ENCODE measurements at regions not wholly inside any gene's neighbourhood (a gene's known extent, or its start where the extent isn't known, plus 50 kb on each side); places are given as distances from the start of the nearest gene placed in this dataset.
A peak's percentile ranks its signal among the peaks of the same experiment; 100 is the strongest.
"Not testable (repeated sequence)": the region's sequence is repeated elsewhere in the genome, so short reads cannot be mapped to it uniquely, and the experiment has no call there.

- ChIA-PET CTCF (interaction anchor here (0.6 to 5.0 kb wide), 26 partner anchors 8 to 507 kb away, joined by 3 to 86 read pairs (median 4); partner anchors contain the start of gene SORBS1), POLR2A (no interaction called here)
- no peak overlapping the region for H3K27ac ChIP-seq (ENCODE audit: insufficient read depth, low read depth, low read length)
- H3K9ac ChIP-seq (replicated peaks; ENCODE audit: extremely low read depth, insufficient read depth, low read length) = no peak overlapping the region
- no peaks in the 10 kb centered on the region for H3K9me1 ChIP-seq (replicated peaks; ENCODE audit: control insufficient read depth, extremely low read depth, insufficient read depth, low read length)
- H3K4me3 ChIP-seq (replicated peaks in 1 of 3; ENCODE audit: insufficient read depth in 1 of 3, low read depth in 1 of 3, low read length in 3 of 3) = no peak overlapping the region
- no peaks in the 10 kb centered on the region for H3K27me3 ChIP-seq (ENCODE audit: control insufficient read depth in 2 of 2, insufficient read depth in 2 of 2, low read length in 2 of 2)
- H4K20me1 ChIP-seq (replicated peaks; ENCODE audit: control insufficient read depth, extremely low read depth, insufficient read depth, low read length) = no peaks in the 10 kb centered on the region
- no peaks in the 10 kb centered on the region for H3K36me3 ChIP-seq (ENCODE audit: control insufficient read depth in 2 of 2, extremely low read depth in 1 of 2, insufficient read depth in 2 of 2, low read length in 2 of 2)
- no peaks in the 10 kb centered on the region for H3K9me3 ChIP-seq (replicated peaks; ENCODE audit: control insufficient read depth, insufficient read depth, low read length)
- H2AFZ ChIP-seq (ENCODE audit: low read depth, low read length) = no peak overlapping the region
- no TSS peak for BruUV-seq (replicated peaks)
- TF ChIP-seq CTCF (IDR thresholded peaks at IDR 0.05; ENCODE audit: extremely low read depth in 1 of 2, insufficient read depth in 1 of 2, low read depth in 1 of 2, low read length in 2 of 2) = peak; percentile 73 to 77
- no peak for TF ChIP-seq EZH2 (IDR thresholded peaks at IDR 0.05; ENCODE audit: borderline replicate concordance, low read depth, low read length, severe bottlenecking)
- TF ChIP-seq MAX (IDR thresholded peaks at IDR 0.05; ENCODE audit: insufficient read depth, insufficient read length) = peak; percentile 94
- TF ChIP-seq MYC (IDR thresholded peaks at IDR 0.05; ENCODE audit: low read depth, low read length) = peak; percentile 5
- intact Hi-C loops (cut with micrococcal nuclease) = loop anchor here (1.0 to 5.0 kb wide), 7 partner anchors 50 to 501 kb away; no protein-coding TSS in a partner anchor
- no peak overlapping the region for H3K4me2 ChIP-seq (ENCODE audit: insufficient read depth, low read length)
- dilution Hi-C loops (cut with MboI; ENCODE audit: extremely low pct_ligation_motif_present, low sequenced_read_pairs) = no loop called here
- no peaks in the 10 kb centered on the region for H3K4me1 ChIP-seq (ENCODE audit: control insufficient read depth, extremely low read depth, insufficient read depth, low read length)
- H3K79me2 ChIP-seq (ENCODE audit: control insufficient read depth, insufficient read depth, low read length) = no peaks in the 10 kb centered on the region
- peak; percentile 99 for FAIRE-seq
- DNase-seq (ENCODE audit: low read depth, low spot score) = peak; percentile 74
These were observed 60.9 kb upstream of the ACSM6 start for GRCh38 chr10:95133016-95133752.

- POLR2A ChIA-PET; BruUV-seq (replicated peaks); H3K4me2 ChIP-seq (ENCODE audit: insufficient read depth, low read length); H3K9ac ChIP-seq (replicated peaks; ENCODE audit: extremely low read depth, insufficient read depth, low read length); H4K20me1 ChIP-seq (replicated peaks; ENCODE audit: control insufficient read depth, extremely low read depth, insufficient read depth, low read length); DNase-seq (ENCODE audit: low read depth, low spot score); H3K9me3 ChIP-seq (replicated peaks; ENCODE audit: control insufficient read depth, insufficient read depth, low read length); H3K4me1 ChIP-seq (ENCODE audit: control insufficient read depth, extremely low read depth, insufficient read depth, low read length); H3K27me3 ChIP-seq (ENCODE audit: control insufficient read depth in 2 of 2, insufficient read depth in 2 of 2, low read length in 2 of 2); dilution Hi-C loops (cut with MboI; ENCODE audit: extremely low pct_ligation_motif_present, low sequenced_read_pairs); H3K4me3 ChIP-seq (replicated peaks in 1 of 3; ENCODE audit: insufficient read depth in 1 of 3, low read depth in 1 of 3, low read length in 3 of 3); H3K36me3 ChIP-seq (ENCODE audit: control insufficient read depth in 2 of 2, extremely low read depth in 1 of 2, insufficient read depth in 2 of 2, low read length in 2 of 2); FAIRE-seq; H3K9me1 ChIP-seq (replicated peaks; ENCODE audit: control insufficient read depth, extremely low read depth, insufficient read depth, low read length); H2AFZ ChIP-seq (ENCODE audit: low read depth, low read length); H3K79me2 ChIP-seq (ENCODE audit: control insufficient read depth, insufficient read depth, low read length); H3K27ac ChIP-seq (ENCODE audit: insufficient read depth, low read depth, low read length): not testable (repeated sequence)
- CTCF ChIA-PET = interaction anchor here (1.1 kb wide), 1 partner anchor 113 kb away, joined by 3 read pairs; no protein-coding TSS in a partner anchor
- intact Hi-C loops (cut with micrococcal nuclease) = loop anchor here (5.0 kb wide), 1 partner anchor 498 kb away; no protein-coding TSS in a partner anchor
These were observed 61.1 kb upstream of the CYP2C8 start for GRCh38 chr10:95130429-95130828.

Data from endothelial cell of umbilical vein (primary cell).